Prostate gland (tissue), 2 donors: ENCODE measurements at regions not wholly inside any gene's neighbourhood (a gene's known extent, or its start where the extent isn't known, plus 50 kb on each side); places are given as distances from the start of the nearest gene placed in this dataset.

ENCODE experiments used
- DNase-seq: peaks from one replicate; pipeline ENCODE4 v3.0.0-alpha.2; 2019; ENCODE audit warnings: low spot score
- H3K27ac ChIP-seq, 2 donors: fragments of 200-600 bp; sonication (generic); 2 replicates each; pipeline ENCODE4 v1.5.1; 2017 to 2019
- H3K27me3 ChIP-seq: fragments of 200-600 bp; sonication (generic); replicated peaks from 2 replicates; pipeline ENCODE4 v1.5.1; 2019; ENCODE audit not compliant: insufficient read depth
- H3K36me3 ChIP-seq, 2 donors: fragments of 200-600 bp; sonication (generic); 1 replicate in 1 of 2; 2 replicates in 1 of 2; pipeline versions ENCODE4 v1.5.1 to v1.8.1; 2017 to 2019
- H3K4me1 ChIP-seq: fragments of 200-600 bp; sonication (generic); replicated peaks from 2 replicates; pipeline ENCODE4 v1.5.1; 2019
- H3K4me3 ChIP-seq, 2 donors: fragments of 200-600 bp; sonication (generic); 2 replicates each; pipeline ENCODE4 v1.5.1; 2017 to 2019
- H3K9me3 ChIP-seq: fragments of 200-600 bp; sonication (generic); 2 replicates; pipeline ENCODE4 v1.5.1; 2017
- POLR2A ChIP-seq: fragments of 450-650 bp; IDR thresholded peaks from one replicate; pipeline ENCODE4 v1.6.1; 2016; ENCODE audit warnings: antibody characterized with exemption, mild to moderate bottlenecking
- POLR2AphosphoS5 ChIP-seq: sonication (generic); formaldehyde crosslinking; IDR thresholded peaks from one replicate; pipeline ENCODE4 v1.6.1; 2017; ENCODE audit warnings: antibody characterized with exemption
- WGBS: methylation state at CpG from one replicate; pipeline ENCODE4 v1.1.5; 2018; 5-methylcytosine and 5-hydroxymethylcytosine counted together
- intact Hi-C: fragments of 100-400 bp; cut with DNase I; formaldehyde crosslinking; loops from one replicate; pipeline ENCODE4 v1.14.2; 2022
- TF ChIP-seq, protein P1 (sequence below), 4 experiments: fragments of 200-600 bp in 2 of 4; fragments of 450-650 bp in 2 of 4; sonication (generic) in 2 of 4; IDR thresholded peaks; 1 replicate in 3 of 4; 2 replicates in 1 of 4; pipeline ENCODE4 v1.5.1; 2016 to 2019; ENCODE audit warnings: antibody characterized with exemption in 4 of 4, mild to moderate bottlenecking in 2 of 4, moderate library complexity in 2 of 4

- no peaks in the 10 kb centered on the region for H3K27me3 ChIP-seq
- no peak for DNase-seq
- H3K27ac ChIP-seq = no peak overlapping the region
- no peaks in the 10 kb centered on the region for H3K9me3 ChIP-seq
- 46% methylated on average over 5 of the region's 5 CpGs for WGBS
- intact Hi-C loops = no loop called here
- H3K4me1 ChIP-seq = no peaks in the 10 kb centered on the region
- no peak for TF ChIP-seq POLR2AphosphoS5
- no peak for TF ChIP-seq POLR2A
- TF ChIP-seq, protein P1, sequence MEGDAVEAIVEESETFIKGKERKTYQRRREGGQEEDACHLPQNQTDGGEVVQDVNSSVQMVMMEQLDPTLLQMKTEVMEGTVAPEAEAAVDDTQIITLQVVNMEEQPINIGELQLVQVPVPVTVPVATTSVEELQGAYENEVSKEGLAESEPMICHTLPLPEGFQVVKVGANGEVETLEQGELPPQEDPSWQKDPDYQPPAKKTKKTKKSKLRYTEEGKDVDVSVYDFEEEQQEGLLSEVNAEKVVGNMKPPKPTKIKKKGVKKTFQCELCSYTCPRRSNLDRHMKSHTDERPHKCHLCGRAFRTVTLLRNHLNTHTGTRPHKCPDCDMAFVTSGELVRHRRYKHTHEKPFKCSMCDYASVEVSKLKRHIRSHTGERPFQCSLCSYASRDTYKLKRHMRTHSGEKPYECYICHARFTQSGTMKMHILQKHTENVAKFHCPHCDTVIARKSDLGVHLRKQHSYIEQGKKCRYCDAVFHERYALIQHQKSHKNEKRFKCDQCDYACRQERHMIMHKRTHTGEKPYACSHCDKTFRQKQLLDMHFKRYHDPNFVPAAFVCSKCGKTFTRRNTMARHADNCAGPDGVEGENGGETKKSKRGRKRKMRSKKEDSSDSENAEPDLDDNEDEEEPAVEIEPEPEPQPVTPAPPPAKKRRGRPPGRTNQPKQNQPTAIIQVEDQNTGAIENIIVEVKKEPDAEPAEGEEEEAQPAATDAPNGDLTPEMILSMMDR (IDR thresholded peaks at IDR 0.05) = no peak
- H3K36me3 ChIP-seq = no peaks in the 10 kb centered on the region
- H3K4me3 ChIP-seq = no peak overlapping the region
Measured at GRCh38 chr5:63686938-63687337, 275.3 kb downstream of the HTR1A start.

- Histone ChIP-seq H3K9me3 (no peaks in the 10 kb centered on the region), H3K27ac (no peak overlapping the region), H3K27me3 (no peaks in the 10 kb centered on the region), H3K4me3 (no peak overlapping the region), H3K4me1 (no peaks in the 10 kb centered on the region), H3K36me3 (no peaks in the 10 kb centered on the region)
- 29% methylated on average over 2 of the region's 2 CpGs for WGBS
- DNase-seq = no peak
- TF ChIP-seq POLR2AphosphoS5 (no peak), POLR2A (no peak)
- TF ChIP-seq, protein P1 (IDR thresholded peaks at IDR 0.05) = no peak
- intact Hi-C loops = no loop called here
Measured at GRCh38 chr5:63686181-63686580, 276.1 kb downstream of the HTR1A start.

DNA sequence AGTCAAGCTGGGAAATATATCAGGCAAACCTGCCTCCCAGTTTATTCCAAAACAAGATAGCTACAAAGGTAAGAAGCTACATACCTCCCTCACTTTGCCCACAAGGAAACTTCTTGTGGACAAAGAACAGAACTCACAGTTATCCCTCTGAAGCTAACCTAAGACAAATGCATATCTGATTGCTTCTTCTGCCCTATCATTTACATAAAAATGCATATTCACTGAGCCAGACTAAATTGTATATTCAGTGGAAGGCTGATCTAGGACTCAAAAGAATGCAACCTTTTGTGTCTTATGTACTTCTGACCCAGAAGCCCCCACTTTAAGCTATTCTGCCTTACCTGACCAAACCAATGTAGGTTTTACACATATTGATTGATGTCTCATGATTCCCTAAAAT is 276.8 kb downstream of the HTR1A start:
- DNase-seq = no peak
- H3K36me3 ChIP-seq = no peaks in the 10 kb centered on the region
- H3K4me1 ChIP-seq = no peaks in the 10 kb centered on the region
- TF ChIP-seq POLR2AphosphoS5 = no peak
- no peak for TF ChIP-seq POLR2A
- TF ChIP-seq, protein P1 (IDR thresholded peaks at IDR 0.05) = no peak
- no peak overlapping the region for H3K27ac ChIP-seq
- intact Hi-C loops = no loop called here
- no peak overlapping the region for H3K4me3 ChIP-seq
- H3K9me3 ChIP-seq = no peaks in the 10 kb centered on the region
- H3K27me3 ChIP-seq = no peaks in the 10 kb centered on the region

GRCh38 chr5:63674881-63675280 is 287.4 kb downstream of the HTR1A start:
- Histone ChIP-seq H3K9me3 (no peaks in the 10 kb centered on the region), H3K27me3 (no peaks in the 10 kb centered on the region), H3K4me1 (no peaks in the 10 kb centered on the region), H3K36me3 (no peaks in the 10 kb centered on the region), H3K27ac (no peak overlapping the region), H3K4me3 (no peak overlapping the region)
- WGBS = 59% methylated on average over 3 of the region's 3 CpGs
- no peak for DNase-seq
- intact Hi-C loops = no loop called here
- TF ChIP-seq POLR2AphosphoS5 = no peak
- TF ChIP-seq, protein P1 (IDR thresholded peaks at IDR 0.05) = no peak
- TF ChIP-seq POLR2A = no peak

GRCh38 chr5:63655043-63655442 is 307.2 kb downstream of the HTR1A start:
- 37% methylated on average over 1 of the region's 1 CpG for WGBS
- H3K36me3 ChIP-seq = no peaks in the 10 kb centered on the region
- TF ChIP-seq POLR2AphosphoS5 = no peak
- TF ChIP-seq, protein P1 (IDR thresholded peaks at IDR 0.05) = no peak
- no peak for TF ChIP-seq POLR2A

More at GRCh38 chr5:63655043-63655442, 307.2 kb downstream of the HTR1A start:
- no peak for DNase-seq
- H3K27ac ChIP-seq = no peak overlapping the region
- no peak overlapping the region for H3K4me3 ChIP-seq
- H3K27me3 ChIP-seq = no peaks in the 10 kb centered on the region
- H3K9me3 ChIP-seq = no peaks in the 10 kb centered on the region
- H3K4me1 ChIP-seq = no peaks in the 10 kb centered on the region
- intact Hi-C loops = no loop called here
